Prostate gland (tissue), 2 donors: ENCODE measurements at regions not wholly inside any gene's neighbourhood (a gene's known extent, or its start where the extent isn't known, plus 50 kb on each side); places are given as distances from the start of the nearest gene placed in this dataset.

ENCODE experiments used
- POLR2A ChIP-seq: fragments of 450-650 bp; IDR thresholded peaks from one replicate; pipeline ENCODE4 v1.6.1; 2016; ENCODE audit warnings: antibody characterized with exemption, mild to moderate bottlenecking
- TF ChIP-seq, protein P1 (sequence below), 4 experiments: fragments of 200-600 bp in 2 of 4; fragments of 450-650 bp in 2 of 4; sonication (generic) in 2 of 4; IDR thresholded peaks; 1 replicate in 3 of 4; 2 replicates in 1 of 4; pipeline ENCODE4 v1.5.1; 2016 to 2019; ENCODE audit warnings: antibody characterized with exemption in 4 of 4, mild to moderate bottlenecking in 2 of 4, moderate library complexity in 2 of 4

- TF ChIP-seq, protein P1, sequence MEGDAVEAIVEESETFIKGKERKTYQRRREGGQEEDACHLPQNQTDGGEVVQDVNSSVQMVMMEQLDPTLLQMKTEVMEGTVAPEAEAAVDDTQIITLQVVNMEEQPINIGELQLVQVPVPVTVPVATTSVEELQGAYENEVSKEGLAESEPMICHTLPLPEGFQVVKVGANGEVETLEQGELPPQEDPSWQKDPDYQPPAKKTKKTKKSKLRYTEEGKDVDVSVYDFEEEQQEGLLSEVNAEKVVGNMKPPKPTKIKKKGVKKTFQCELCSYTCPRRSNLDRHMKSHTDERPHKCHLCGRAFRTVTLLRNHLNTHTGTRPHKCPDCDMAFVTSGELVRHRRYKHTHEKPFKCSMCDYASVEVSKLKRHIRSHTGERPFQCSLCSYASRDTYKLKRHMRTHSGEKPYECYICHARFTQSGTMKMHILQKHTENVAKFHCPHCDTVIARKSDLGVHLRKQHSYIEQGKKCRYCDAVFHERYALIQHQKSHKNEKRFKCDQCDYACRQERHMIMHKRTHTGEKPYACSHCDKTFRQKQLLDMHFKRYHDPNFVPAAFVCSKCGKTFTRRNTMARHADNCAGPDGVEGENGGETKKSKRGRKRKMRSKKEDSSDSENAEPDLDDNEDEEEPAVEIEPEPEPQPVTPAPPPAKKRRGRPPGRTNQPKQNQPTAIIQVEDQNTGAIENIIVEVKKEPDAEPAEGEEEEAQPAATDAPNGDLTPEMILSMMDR (IDR thresholded peaks at IDR 0.05): no peak
- no peak for TF ChIP-seq POLR2A
These were observed 553.8 kb downstream of the TFEC start for GRCh38 chr7:115476671-115477181.
